ENCODE measurements at regions not wholly inside any gene's neighbourhood (a gene's known extent, or its start where the extent isn't known, plus 50 kb on each side); places are given as distances from the start of the nearest gene placed in this dataset.

GRCh38 chr4:158010361-158010760, 162.5 kb downstream of the GASK1B start:
- Mint-ChIP-seq H3K36me3 (ENCODE audit: low read depth) (no peaks in the 10 kb centered on the region), H3K4me3 (no peak overlapping the region), H3K27me3 (no peaks in the 10 kb centered on the region), H3K4me1 (no peaks in the 10 kb centered on the region), H3K9me3 (no peaks in the 10 kb centered on the region), H3K27ac (no peak overlapping the region)
- intact Hi-C loops (cut with micrococcal nuclease): no loop called here
- no peak for DNase-seq

- no peaks in the 10 kb centered on the region for H3K4me1 Mint-ChIP-seq
- intact Hi-C loops (cut with micrococcal nuclease): no loop called here
- H3K9me3 Mint-ChIP-seq: no peaks in the 10 kb centered on the region
Observed at GRCh38 chr4:158008551-158009218, 164.1 kb downstream of the GASK1B start.

GRCh38 chr4:158007566-158007965, 165.3 kb downstream of the GASK1B start:
- intact Hi-C loops (cut with micrococcal nuclease): no loop called here
- no peak overlapping the region for H3K27ac Mint-ChIP-seq
- no peaks in the 10 kb centered on the region for H3K4me1 Mint-ChIP-seq
- peaks cover 1% of the 10 kb centered on the region for H3K27me3 Mint-ChIP-seq
- no peaks in the 10 kb centered on the region for H3K9me3 Mint-ChIP-seq
- H3K36me3 Mint-ChIP-seq (ENCODE audit: low read depth): no peaks in the 10 kb centered on the region
- no peak for DNase-seq
- no peak overlapping the region for H3K4me3 Mint-ChIP-seq

More at GRCh38 chr4:158008551-158009218, 164.1 kb downstream of the GASK1B start:
- DNase-seq: no peak
- Mint-ChIP-seq H3K27ac (no peak overlapping the region), H3K27me3 (peaks cover 1% of the 10 kb centered on the region), H3K36me3 (ENCODE audit: low read depth) (no peaks in the 10 kb centered on the region), H3K4me3 (no peak overlapping the region)

GRCh38 chr4:158006990-158007389, 165.8 kb downstream of the GASK1B start:
- no peak overlapping the region for H3K4me3 Mint-ChIP-seq
- peaks cover 1% of the 10 kb centered on the region for H3K27me3 Mint-ChIP-seq
- intact Hi-C loops (cut with micrococcal nuclease): no loop called here
- H3K9me3 Mint-ChIP-seq: no peaks in the 10 kb centered on the region
- DNase-seq: no peak
- no peak overlapping the region for H3K27ac Mint-ChIP-seq
- H3K4me1 Mint-ChIP-seq: no peaks in the 10 kb centered on the region
- no peaks in the 10 kb centered on the region for H3K36me3 Mint-ChIP-seq (ENCODE audit: low read depth)

- Mint-ChIP-seq H3K9me3 (no peaks in the 10 kb centered on the region), H3K27ac (no peak overlapping the region), H3K4me3 (no peak overlapping the region), H3K36me3 (ENCODE audit: low read depth) (no peaks in the 10 kb centered on the region), H3K4me1 (no peaks in the 10 kb centered on the region), H3K27me3 (peaks cover 1% of the 10 kb centered on the region)
- intact Hi-C loops (cut with micrococcal nuclease): no loop called here
- DNase-seq: no peak
Observed at GRCh38 chr4:158005021-158005420, 167.8 kb downstream of the GASK1B start.

GRCh38 chr4:158004101-158004500, 168.7 kb downstream of the GASK1B start:
- no peak for DNase-seq
- H3K27me3 Mint-ChIP-seq: peaks cover 1% of the 10 kb centered on the region
- no peak overlapping the region for H3K27ac Mint-ChIP-seq
- no peak overlapping the region for H3K4me3 Mint-ChIP-seq
- intact Hi-C loops (cut with micrococcal nuclease): no loop called here
- H3K36me3 Mint-ChIP-seq (ENCODE audit: low read depth): no peaks in the 10 kb centered on the region
- H3K9me3 Mint-ChIP-seq: no peaks in the 10 kb centered on the region
- no peaks in the 10 kb centered on the region for H3K4me1 Mint-ChIP-seq

- Mint-ChIP-seq H3K9me3 (no peaks in the 10 kb centered on the region), H3K27me3 (peaks cover 1% of the 10 kb centered on the region), H3K36me3 (ENCODE audit: low read depth) (no peaks in the 10 kb centered on the region), H3K4me1 (no peaks in the 10 kb centered on the region), H3K27ac (no peak overlapping the region), H3K4me3 (no peak overlapping the region)
- DNase-seq: no peak
- intact Hi-C loops (cut with micrococcal nuclease): no loop called here
Observed at GRCh38 chr4:158003212-158003611, 169.6 kb downstream of the GASK1B start.

- intact Hi-C loops (cut with micrococcal nuclease): no loop called here
- no peak overlapping the region for H3K27ac Mint-ChIP-seq
- no peak overlapping the region for H3K4me3 Mint-ChIP-seq
- no peak for DNase-seq
- no peaks in the 10 kb centered on the region for H3K36me3 Mint-ChIP-seq (ENCODE audit: low read depth)
- no peaks in the 10 kb centered on the region for H3K9me3 Mint-ChIP-seq
- H3K4me1 Mint-ChIP-seq: no peaks in the 10 kb centered on the region
- H3K27me3 Mint-ChIP-seq: peaks cover 1% of the 10 kb centered on the region
Observed at GRCh38 chr4:158002173-158002572, 170.7 kb downstream of the GASK1B start.

GRCh38 chr4:158001756-158002155, 171.1 kb downstream of the GASK1B start:
- intact Hi-C loops (cut with micrococcal nuclease): no loop called here
- DNase-seq: no peak
- H3K36me3 Mint-ChIP-seq (ENCODE audit: low read depth): no peaks in the 10 kb centered on the region
- H3K9me3 Mint-ChIP-seq: no peaks in the 10 kb centered on the region
- H3K27me3 Mint-ChIP-seq: peaks cover 1% of the 10 kb centered on the region
- H3K4me1 Mint-ChIP-seq: no peaks in the 10 kb centered on the region
- H3K4me3 Mint-ChIP-seq: no peak overlapping the region
- H3K27ac Mint-ChIP-seq: no peak overlapping the region

- no peaks in the 10 kb centered on the region for H3K4me1 Mint-ChIP-seq
- H3K36me3 Mint-ChIP-seq (ENCODE audit: low read depth): no peaks in the 10 kb centered on the region
- H3K27me3 Mint-ChIP-seq: peaks cover 1% of the 10 kb centered on the region
- intact Hi-C loops (cut with micrococcal nuclease): no loop called here
- DNase-seq: no peak
- no peaks in the 10 kb centered on the region for H3K9me3 Mint-ChIP-seq
- no peak overlapping the region for H3K4me3 Mint-ChIP-seq
- no peak overlapping the region for H3K27ac Mint-ChIP-seq
Observed at GRCh38 chr4:157999723-158000122, 173.1 kb downstream of the GASK1B start.

- no peaks in the 10 kb centered on the region for H3K9me3 Mint-ChIP-seq
- no peak overlapping the region for H3K4me3 Mint-ChIP-seq
- no peaks in the 10 kb centered on the region for H3K27me3 Mint-ChIP-seq
- no peaks in the 10 kb centered on the region for H3K36me3 Mint-ChIP-seq (ENCODE audit: low read depth)
- no peaks in the 10 kb centered on the region for H3K4me1 Mint-ChIP-seq
- no peak overlapping the region for H3K27ac Mint-ChIP-seq
- DNase-seq: no peak
- intact Hi-C loops (cut with micrococcal nuclease): no loop called here
Observed at GRCh38 chr4:157997296-157997695, 175.5 kb downstream of the GASK1B start.

GRCh38 chr4:157996061-157997028, 176.5 kb downstream of the GASK1B start:
- intact Hi-C loops (cut with micrococcal nuclease): no loop called here
- no peaks in the 10 kb centered on the region for H3K9me3 Mint-ChIP-seq

GRCh38 chr4:157994863-157995262, 178.0 kb downstream of the GASK1B start:
- intact Hi-C loops (cut with micrococcal nuclease): no loop called here

More at GRCh38 chr4:157996061-157997028, 176.5 kb downstream of the GASK1B start:
- H3K4me1 Mint-ChIP-seq: no peaks in the 10 kb centered on the region
- H3K27me3 Mint-ChIP-seq: no peaks in the 10 kb centered on the region
- H3K4me3 Mint-ChIP-seq: no peak overlapping the region
- H3K36me3 Mint-ChIP-seq (ENCODE audit: low read depth): no peaks in the 10 kb centered on the region
- H3K27ac Mint-ChIP-seq: no peak overlapping the region
- DNase-seq: no peak

More at GRCh38 chr4:157994863-157995262, 178.0 kb downstream of the GASK1B start:
- H3K36me3 Mint-ChIP-seq (ENCODE audit: low read depth): no peaks in the 10 kb centered on the region
- DNase-seq: no peak
- no peaks in the 10 kb centered on the region for H3K4me1 Mint-ChIP-seq
- no peak overlapping the region for H3K4me3 Mint-ChIP-seq
- no peak overlapping the region for H3K27ac Mint-ChIP-seq
- no peaks in the 10 kb centered on the region for H3K9me3 Mint-ChIP-seq
- H3K27me3 Mint-ChIP-seq: no peaks in the 10 kb centered on the region

Data from activated CD4-positive, alpha-beta T cell treated with anti-CD3 and anti-CD28 coated beads, Interleukin-2, amount 10 ng/mL, durations not matched to agents 24 days and 14 days (primary cell).